ENCODE measurements at regions not wholly inside any gene's neighbourhood (a gene's known extent, or its start where the extent isn't known, plus 50 kb on each side); places are given as distances from the start of the nearest gene placed in this dataset.

DNA sequence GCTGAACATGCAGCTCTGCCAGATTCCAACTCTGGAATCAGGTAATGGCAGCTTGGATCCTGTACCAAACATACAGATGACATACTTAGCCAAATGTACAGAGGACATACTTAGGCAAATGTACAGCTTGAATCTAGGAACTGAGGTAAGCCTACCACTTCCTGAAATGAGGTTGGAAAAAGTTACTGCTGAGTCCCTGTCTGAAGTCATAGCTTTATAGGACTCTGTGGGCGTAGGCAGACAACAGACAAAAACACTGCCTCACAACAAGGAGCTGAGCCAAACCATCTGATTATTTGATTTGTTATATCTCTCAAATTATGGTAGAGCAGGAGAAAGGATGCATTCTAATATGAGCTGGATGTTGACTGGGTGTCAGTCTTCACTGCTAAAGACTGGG lies 290.2 kb upstream of the TCF4 start:
- TF ChIP-seq, protein P1, sequence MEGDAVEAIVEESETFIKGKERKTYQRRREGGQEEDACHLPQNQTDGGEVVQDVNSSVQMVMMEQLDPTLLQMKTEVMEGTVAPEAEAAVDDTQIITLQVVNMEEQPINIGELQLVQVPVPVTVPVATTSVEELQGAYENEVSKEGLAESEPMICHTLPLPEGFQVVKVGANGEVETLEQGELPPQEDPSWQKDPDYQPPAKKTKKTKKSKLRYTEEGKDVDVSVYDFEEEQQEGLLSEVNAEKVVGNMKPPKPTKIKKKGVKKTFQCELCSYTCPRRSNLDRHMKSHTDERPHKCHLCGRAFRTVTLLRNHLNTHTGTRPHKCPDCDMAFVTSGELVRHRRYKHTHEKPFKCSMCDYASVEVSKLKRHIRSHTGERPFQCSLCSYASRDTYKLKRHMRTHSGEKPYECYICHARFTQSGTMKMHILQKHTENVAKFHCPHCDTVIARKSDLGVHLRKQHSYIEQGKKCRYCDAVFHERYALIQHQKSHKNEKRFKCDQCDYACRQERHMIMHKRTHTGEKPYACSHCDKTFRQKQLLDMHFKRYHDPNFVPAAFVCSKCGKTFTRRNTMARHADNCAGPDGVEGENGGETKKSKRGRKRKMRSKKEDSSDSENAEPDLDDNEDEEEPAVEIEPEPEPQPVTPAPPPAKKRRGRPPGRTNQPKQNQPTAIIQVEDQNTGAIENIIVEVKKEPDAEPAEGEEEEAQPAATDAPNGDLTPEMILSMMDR (IDR thresholded peaks at IDR 0.05; ENCODE audit: insufficient read depth, low read length, poor library complexity, severe bottlenecking): no peak
- TF ChIP-seq EZH2phosphoT487 (conservative IDR thresholded peaks at IDR 0.05; ENCODE audit: low read length): no peak

Measured in SU-DHL-6 (cell line).